GM19240 (cell line): ENCODE measurements at regions not wholly inside any gene's neighbourhood (a gene's known extent, or its start where the extent isn't known, plus 50 kb on each side); places are given as distances from the start of the nearest gene placed in this dataset.

Source experiments
- DNase-seq: peaks from one replicate; pipeline ENCODE4 v3.0.0; 2011; ENCODE audit warnings: low spot score; ENCODE audit not compliant: insufficient read length

DNA sequence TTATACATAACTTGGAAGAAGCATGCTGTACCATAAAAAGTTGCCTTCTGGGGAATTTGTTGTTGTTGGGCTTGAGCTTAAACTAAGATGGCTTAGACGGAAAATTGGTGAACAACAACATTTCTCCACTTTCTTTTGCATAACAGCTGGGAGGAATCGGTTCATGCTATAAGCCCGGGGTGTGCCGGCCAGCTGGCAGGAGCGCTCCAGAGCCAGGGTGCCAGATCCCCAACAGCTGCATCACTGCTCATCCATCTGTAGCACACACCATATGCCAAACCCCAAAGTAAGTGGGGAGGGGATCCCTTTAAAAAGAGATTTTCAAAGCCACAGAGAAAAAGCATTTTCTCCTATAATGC, 419.5 kb upstream of the ARGLU1 start:
- DNase-seq: no peak

DNA sequence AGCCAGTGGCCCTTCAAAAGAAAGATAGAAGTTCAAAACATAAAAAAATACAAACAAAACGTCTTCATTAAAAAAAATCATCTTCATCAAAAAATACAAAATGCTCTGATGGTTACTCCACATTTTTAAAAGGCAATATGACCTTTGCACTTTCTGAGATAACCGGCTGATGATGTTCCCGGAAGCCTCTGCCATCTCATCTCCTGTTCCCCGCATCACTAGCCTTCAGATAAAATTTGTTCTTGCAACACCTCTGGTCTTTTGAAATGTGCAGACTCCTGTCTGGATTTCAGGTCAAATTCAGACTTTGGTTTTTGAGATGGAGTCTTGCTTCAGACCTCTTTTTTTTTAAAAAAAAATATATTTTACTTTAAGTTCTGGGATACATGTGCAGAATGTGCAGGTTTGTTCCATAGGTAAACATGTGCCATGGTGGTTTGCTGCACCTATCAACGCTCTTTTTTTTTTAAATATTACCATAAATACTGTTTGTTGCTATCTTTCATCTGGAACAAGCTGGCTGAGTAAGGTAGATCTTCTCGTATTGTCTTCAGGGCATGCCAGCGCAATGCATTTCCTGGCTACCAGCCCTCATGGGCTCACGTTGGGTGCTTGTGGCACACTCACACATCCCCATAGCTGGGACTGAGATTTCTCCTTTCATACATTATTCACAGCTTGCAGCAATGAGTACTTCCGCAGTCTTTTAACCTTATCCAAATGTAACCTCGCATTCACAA, 418.9 kb upstream of the ARGLU1 start:
- no peak for DNase-seq

DNA sequence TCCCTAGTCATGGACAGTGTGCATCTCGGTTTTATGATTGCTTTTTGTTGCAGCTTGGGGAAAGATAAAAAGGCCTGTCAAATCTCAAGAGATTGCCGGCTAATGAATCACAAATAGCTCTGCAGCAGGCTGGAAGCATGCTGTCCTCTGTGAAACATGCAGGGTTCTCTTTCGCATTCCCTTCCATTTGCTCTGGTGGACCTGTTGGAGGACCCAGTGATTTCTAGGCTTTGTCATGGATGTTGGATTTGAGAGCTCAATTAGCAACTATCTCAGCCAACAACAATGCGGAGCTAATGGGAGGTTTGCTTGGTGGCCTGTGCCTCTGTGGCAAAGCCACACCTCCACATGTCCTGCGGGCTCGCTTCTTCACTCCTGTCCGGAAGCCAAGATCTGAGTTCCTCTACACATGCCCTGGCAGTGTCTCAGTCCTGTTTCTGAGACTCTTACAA, 418.1 kb upstream of the ARGLU1 start:
- no peak for DNase-seq

DNA sequence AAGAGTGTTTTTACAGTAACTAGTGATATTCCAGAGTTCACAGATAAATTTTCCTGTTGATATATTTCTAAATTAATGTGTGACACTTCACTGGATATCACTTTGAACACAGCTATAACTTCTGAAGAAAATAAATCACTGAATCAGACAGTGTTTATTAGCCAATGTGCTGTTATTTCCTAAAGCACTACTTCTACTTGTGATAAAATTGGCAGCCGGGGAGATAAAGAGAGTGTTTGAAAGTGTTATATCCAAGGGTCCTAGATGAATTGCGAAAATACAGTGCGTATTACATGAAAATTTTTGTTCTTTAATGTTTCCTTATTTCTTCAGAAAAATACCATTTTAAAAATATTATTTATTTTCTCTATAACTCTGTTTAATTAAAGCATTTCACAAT, 417.5 kb upstream of the ARGLU1 start:
- DNase-seq: no peak

DNA sequence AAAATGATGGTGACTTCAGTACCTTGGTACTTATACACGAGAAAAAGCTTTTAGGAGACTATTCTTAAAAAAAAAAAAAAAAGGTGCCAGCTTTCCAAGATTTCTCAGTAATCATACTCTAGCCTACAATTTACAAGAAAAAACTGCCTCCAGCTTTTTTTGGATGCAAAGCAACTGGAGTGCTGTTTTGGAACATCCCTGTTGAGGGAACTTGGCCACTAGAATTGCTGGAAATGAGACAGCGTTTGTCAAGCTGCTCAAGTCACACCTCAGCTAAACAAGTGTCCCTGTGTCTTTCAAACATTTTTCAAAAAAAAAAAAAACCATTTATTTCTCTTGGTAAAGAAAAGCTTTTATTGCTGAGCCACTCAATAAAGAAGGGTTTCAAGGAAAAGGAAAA, 413.1 kb upstream of the ARGLU1 start:
- no peak for DNase-seq

DNA sequence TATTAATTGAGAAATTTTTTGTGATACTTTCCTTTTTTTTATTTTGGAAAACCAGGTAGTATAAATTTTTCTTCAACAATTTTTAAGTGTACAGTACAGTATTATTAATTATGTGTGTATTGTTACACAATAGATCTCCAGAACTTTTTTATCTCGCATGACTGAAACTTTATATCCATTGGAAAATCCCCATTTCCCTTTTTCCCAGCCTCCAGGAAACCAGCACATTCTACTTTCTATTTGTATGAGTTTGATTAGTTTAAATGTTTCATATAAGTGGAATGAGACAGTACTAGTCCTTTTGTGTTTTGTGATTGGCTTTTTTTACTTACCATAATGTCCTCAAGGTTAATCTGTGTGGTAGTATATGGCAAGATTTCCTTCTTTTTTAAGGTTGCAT, 399.5 kb upstream of the ARGLU1 start:
- DNase-seq: no peak

DNA sequence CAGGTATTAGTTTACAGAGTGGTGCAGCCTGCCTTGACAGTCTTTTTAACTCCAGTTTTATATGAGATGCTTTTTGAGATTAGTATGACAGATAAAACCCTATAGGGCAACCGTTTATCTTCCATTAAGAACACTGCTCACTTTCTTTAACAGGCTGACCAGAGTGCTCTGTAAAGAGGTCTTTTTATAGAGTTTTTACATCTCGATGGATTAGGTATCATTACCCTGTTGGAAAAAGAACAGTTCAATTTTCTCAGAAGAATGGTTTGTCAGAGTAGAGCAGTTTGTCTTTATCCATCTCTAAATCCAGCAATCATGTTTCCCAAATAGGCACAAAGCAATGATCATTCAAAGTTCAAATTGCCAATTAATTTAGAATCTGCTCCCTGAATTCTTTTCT, 395.2 kb upstream of the ARGLU1 start:
- no peak for DNase-seq

DNA sequence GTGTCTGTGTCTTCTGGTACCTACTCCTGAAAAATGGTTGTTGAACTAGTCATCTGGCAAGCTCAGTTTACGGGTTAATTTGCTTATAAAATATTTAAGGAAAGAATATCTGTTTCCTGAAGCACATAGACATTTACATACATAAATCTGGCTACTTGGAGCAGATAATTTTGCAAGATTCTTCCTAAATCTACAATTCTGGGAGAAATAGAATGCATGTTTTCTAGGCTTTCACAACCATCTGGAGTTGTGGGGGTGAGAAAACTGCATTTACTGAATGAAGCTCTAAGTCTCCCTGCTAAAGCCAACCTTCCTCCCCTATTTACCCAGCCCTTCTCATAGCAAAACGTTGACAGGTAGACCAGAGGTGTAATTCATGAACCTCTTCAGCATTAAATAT, 393.7 kb upstream of the ARGLU1 start:
- no peak for DNase-seq

DNA sequence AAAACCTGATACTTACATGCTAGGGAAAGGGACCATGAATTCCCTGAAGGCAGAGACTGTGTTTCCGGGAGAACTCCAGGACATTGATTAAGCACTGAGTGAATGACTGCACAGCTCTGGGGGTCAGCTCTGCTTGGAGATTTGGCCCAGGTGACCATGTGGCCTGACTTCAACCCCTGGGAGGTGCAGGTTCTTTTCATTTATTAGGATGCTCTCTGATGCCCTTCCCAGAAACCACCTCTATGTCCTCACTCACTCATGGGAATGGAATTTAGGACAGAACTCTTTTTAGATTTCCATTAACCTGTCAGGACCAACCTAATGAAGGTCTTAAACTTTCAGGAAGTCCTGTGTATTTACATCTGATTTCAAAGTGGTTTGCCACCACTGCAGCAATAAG, 393.3 kb upstream of the ARGLU1 start:
- DNase-seq: no peak

DNA sequence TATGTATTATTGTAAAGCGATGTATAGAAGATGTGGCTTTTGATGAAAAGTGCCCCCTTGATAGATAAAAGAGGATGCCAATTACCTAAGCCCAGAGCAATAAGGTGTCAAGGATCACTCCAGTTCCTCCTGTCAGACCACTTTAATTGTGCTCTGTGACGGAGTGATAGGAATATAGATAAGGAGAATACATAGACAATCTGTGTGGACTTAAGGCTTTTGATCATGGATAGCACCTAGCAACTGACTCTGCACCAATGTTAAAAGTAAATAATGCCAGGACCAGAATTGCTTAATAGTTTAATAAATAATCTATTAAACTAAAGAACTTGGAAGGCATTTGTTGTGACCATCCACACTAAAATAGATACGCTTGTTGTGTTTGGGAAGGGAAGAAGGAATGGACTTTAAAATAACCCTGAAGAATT, 390.7 kb upstream of the ARGLU1 start:
- DNase-seq: no peak

DNA sequence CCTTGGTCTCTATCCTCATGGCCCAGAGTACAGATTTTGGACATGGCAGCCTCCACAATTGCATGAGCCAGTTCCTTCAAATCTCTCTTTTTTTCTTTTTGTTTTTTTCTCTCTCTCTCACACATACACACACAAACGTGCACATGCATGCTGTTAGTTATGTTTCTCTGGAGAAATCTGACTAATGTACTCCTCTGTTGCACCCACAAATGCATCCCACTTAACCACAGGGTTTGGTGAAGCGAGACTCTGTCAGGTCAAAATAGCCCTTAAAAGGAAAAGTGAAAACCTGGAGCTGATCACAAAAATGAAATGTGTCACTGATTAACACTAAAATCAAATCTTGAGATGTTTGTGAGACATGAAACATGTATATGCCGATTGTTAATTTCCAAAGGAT, 374.6 kb upstream of the ARGLU1 start:
- DNase-seq: no peak

DNA sequence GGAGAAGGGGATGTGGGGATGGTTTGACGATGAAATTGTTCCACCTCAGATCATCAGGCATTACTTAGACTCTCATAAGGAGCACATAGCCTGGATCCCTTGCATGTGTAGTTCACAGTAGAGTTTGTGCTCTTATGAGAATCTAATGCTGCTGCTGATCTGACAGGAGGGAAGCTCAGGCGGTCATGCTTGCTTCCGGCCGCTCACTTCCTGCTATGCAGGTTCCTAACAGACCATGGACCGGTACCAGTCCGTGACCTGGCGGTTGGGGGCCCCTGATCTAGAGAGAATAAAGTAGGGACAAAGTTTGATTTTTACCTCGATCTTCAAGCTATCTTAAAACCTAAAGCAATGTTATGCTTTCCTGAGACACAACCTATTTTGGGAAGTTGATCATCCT, 373.8 kb upstream of the ARGLU1 start:
- no peak for DNase-seq

DNA sequence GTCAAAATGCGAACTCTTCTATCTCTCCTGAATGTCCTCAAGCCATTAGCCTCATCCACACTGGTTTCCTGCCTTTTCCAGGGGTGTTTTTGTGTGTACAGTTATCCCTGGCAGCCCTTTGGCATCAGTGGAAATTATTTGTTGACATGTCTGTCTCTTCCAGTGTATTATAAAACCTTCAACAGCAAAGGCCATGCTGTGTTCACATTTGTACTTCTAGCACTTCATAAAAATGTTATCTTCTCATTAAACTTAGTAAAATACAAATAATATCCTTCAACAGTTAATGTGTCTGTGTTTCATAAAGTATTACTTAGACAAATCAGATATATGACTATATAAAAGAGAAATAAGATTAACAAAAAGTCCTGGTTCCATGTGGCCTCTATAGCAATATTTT, 359.5 kb upstream of the ARGLU1 start:
- no peak for DNase-seq

DNA sequence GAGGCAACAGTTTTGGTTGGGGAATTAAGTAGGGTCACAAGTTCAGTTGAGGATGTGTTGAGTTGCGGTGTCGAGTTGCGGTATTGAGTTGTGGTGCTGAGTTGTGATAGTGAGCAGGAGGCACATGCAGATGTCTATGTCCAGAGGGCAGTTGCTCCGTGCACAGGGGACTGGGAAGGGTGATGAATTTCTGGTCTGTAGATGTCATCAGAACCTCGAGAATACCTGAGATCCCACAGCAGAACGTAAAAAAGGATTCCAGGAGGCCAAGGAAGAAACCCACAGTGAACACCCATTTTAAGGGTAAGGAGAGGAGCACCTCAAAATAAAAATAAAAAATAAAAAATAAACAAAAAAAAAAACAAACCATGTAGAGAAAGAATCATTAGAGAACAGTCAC, 354.4 kb upstream of the ARGLU1 start:
- no peak for DNase-seq

DNA sequence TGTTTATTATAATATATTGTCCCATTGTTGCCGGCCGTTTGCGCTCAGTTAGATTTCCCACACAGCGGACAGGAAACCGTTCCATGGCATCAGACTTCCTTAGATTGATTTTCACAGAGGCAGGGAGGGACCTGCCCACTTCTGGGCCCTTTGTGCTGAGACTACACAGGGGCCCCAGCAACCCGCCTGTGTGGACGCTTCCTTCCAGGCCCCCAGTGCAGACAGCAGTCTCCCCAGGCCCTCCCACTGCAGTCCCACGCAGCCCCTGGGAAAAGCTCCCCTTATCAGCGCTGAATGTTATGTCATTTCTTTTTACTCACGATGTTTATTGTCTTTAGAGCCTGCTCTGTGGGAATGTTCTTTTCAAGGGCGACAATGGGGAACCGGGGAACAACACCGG, 351.7 kb upstream of the ARGLU1 start:
- DNase-seq: no peak

DNA sequence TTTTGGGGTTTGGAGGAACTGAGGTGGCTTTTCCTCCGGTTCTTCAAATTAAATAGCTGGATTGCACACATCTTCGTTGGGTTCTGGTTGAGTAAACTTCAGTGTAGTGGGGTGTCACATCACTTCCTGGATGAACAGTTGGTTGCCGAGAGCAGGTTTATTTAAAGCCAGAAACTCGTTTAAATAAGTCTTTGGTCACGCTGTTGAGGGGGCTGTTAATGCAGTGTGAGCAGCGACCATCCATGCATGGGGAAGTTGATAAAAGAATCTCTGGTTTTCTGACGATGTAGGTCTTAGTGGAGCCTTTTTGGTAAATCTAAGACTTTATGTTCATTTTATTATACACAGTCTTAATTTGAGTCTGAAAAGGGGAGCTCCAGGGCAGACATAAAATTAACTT, 351.2 kb upstream of the ARGLU1 start:
- no peak for DNase-seq

DNA sequence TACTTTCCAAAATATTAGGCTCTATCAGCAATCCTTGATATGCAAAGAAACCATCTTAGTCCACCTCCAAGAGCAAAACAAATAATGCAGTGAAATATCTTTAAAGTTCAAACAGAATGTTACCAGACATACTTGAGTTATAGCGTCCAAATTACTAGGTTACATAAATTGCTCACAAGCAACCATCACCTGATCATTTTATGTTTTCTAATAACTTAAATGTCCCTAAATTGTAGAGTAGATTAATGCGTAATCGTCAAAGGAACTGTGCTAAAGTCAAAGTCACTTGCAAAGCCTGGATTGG, 350.6 kb upstream of the ARGLU1 start:
- DNase-seq: no peak

DNA sequence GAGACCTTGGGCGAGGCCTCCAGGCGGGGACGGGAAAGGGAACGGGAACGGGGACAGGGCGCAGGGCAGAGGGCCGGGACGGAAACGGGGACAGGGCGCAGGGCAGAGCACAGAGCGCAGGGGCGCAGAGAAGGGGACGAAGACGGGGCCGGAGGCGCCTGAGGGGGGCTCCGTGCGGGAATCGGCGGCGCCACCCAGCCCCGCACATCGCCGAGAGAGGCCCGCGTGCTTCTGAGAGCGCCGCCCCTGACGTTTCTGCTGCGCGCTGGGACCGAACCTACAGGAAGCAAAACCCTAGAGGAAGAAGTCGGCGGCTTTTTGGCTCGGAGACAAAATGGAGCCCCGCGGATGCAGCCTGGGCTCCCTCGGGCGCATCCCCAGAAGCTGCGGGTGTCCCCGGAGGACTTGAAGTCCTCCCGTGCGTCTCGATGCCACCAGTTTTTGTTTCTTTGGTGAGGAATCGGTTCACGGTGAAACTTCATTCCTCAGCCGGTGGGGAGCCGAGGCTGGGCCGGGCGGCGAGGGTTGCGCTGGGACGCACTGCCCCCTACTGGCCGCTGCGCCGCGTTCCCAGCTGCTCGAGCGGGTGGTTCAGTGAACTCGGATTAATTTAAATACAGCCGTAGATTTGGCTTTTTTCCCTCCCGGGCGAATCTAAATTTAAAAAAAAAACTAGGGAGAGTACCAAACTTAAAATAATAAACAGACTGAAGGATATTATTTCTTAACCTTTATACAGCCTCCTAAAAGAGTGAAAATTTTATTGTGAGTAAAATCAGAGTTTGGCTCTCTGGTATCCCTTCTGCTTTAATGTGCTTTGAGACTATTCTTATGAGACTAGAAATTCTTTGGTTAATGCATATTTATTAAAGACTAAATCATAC, 350.0 kb upstream of the ARGLU1 start:
- DNase-seq: peak; percentile 35

DNA sequence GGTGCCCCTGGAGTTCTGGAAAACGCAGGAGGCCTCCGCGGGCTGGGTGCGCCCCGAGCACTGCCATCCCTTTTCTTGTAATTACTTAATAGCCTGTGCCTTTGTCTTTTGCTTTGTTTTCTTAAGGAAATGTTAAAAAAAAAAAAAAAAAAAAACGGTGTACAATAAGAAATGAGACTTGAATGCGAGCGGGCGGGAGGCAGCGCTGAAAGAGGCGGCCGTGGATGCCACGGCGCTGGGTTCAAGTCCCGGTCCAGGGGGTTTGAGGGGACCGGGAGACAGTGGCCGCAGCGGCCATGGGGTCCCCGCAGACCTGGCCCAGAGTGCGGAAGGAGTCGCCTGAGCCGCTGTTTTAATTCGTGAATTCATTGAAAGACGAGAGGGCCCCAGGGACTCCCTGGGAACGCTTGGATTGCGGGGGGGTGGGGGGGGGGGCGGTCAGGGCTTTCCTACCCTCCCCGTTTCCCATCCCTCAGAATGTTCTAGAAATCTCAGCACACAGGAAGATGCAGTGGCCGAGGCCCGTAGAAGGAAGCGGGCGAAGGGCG, 349.2 kb upstream of the ARGLU1 start:
- DNase-seq: no peak

DNA sequence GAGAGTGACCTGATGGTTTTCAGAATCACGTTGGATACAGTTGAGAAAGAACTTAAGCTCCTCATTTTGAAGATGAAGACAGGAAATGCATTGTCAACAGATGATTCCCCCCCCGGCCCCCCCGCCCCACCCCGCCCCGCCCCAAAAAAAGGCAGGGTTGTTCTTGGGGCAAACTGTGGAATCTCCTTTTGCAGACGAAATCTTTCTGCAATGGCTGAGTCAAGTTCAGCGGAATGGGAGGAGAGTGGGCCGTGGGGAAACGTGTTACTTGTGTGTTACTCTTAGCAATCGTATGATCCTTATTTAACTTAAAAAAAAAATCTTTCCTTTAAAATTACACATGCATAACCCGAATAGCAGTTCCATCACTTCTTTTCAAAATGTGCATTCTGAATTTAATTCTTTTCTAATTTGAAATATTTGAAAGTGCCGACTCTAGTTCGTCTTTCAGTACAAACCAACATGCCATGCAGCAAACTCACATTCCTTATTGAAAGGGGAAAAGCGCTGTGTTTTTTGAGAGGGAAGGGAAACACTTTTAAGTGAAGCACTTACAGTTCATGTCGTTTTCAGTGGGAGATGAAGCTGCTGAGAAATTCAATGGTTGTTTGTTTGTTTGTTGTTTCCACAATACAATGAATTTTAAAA, 348.5 kb upstream of the ARGLU1 start:
- DNase-seq: no peak

DNA sequence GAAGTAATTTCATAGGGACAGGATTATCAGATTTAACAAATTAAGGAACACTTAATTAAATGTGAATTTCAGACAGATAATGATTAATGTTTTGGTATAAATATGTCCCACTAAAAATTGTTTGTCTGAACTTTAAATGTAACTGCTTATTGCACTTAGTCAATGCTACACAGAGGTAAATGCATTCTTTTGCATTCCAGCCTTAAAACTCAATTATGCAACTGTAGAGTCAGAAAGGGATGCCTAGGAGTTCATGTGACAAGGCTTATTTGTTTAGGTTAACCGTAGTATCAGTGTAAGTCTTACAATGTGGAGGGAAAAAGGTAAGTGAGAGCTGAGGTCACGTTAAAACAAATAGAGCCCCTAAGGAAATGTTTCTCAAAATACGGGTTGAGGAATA, 347.2 kb upstream of the ARGLU1 start:
- no peak for DNase-seq

DNA sequence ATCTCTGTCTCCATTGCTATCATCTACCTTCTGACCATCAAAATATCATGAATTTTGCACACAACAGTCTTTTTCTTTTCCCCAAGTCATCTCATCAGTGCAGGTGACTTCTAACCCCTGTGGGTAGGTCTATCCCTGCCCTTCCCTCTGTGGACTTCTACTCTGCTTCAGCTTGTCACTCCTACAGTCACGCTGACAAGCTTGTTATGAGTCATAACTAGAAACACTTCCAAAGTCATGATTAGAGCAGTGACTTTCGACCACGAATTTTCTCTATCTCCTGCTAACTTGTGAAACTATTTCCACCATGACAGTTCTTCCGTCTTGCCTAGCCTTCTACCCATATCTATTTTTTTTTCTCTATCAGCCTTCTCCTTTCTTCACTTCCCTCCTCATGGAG, 343.7 kb upstream of the ARGLU1 start:
- no peak for DNase-seq
